GM23338 (cell line): ENCODE measurements at regions not wholly inside any gene's neighbourhood (a gene's known extent, or its start where the extent isn't known, plus 50 kb on each side); places are given as distances from the start of the nearest gene placed in this dataset.

Source experiments
- EZH2 ChIP-seq: fragments of 200-600 bp; sonication (generic); IDR thresholded peaks from one replicate; pipeline ENCODE4 v1.8.0; 2017; ENCODE audit warnings: antibody characterized with exemption, mild to moderate bottlenecking, low read depth; ENCODE audit not compliant: unreplicated experiment
- EZH2phosphoT487 ChIP-seq: fragments of 200-600 bp; sonication (generic); IDR thresholded peaks from one replicate; pipeline ENCODE4 v1.8.1; 2018; ENCODE audit warnings: antibody characterized with exemption; ENCODE audit not compliant: unreplicated experiment
- POLR2AphosphoS5 ChIP-seq: IDR thresholded peaks from 2 replicates; pipeline ENCODE4 v1.6.1; 2016; ENCODE audit warnings: antibody characterized with exemption, low read depth
- TF ChIP-seq, protein P1 (sequence below), 2 experiments: fragments of 200-600 bp in 1 of 2; sonication (generic) in 1 of 2; conservative IDR thresholded peaks; 2 replicates each; pipeline versions ENCODE4 v1.5.1 to v1.6.1; 2016 to 2017; ENCODE audit warnings: antibody characterized with exemption in 2 of 2, low read depth in 2 of 2, mild to moderate bottlenecking in 2 of 2, moderate library complexity in 1 of 2

GRCh38 chr9:18059447-18059846, 414.5 kb upstream of the ADAMTSL1 start:
- no peak for TF ChIP-seq POLR2AphosphoS5
- TF ChIP-seq EZH2: no peak
- TF ChIP-seq, protein P1, sequence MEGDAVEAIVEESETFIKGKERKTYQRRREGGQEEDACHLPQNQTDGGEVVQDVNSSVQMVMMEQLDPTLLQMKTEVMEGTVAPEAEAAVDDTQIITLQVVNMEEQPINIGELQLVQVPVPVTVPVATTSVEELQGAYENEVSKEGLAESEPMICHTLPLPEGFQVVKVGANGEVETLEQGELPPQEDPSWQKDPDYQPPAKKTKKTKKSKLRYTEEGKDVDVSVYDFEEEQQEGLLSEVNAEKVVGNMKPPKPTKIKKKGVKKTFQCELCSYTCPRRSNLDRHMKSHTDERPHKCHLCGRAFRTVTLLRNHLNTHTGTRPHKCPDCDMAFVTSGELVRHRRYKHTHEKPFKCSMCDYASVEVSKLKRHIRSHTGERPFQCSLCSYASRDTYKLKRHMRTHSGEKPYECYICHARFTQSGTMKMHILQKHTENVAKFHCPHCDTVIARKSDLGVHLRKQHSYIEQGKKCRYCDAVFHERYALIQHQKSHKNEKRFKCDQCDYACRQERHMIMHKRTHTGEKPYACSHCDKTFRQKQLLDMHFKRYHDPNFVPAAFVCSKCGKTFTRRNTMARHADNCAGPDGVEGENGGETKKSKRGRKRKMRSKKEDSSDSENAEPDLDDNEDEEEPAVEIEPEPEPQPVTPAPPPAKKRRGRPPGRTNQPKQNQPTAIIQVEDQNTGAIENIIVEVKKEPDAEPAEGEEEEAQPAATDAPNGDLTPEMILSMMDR (conservative IDR thresholded peaks at IDR 0.05; ENCODE audit: low read depth in 2 of 2): no peak
- TF ChIP-seq EZH2phosphoT487: no peak
